GM19351 (cell line): ENCODE measurements at regions not wholly inside any gene's neighbourhood (a gene's known extent, or its start where the extent isn't known, plus 50 kb on each side); places are given as distances from the start of the nearest gene placed in this dataset.
"Not testable (repeated sequence)": the region's sequence is repeated elsewhere in the genome, so short reads cannot be mapped to it uniquely, and the experiment has no call there.

Experiments
- ATAC-seq: cut with Tn5 transposase; IDR thresholded peaks from one replicate; pipeline ENCODE4 v1.9.1; 2021; ENCODE audit warnings: mild to moderate bottlenecking, moderate library complexity; ENCODE audit not compliant: unreplicated experiment

DNA sequence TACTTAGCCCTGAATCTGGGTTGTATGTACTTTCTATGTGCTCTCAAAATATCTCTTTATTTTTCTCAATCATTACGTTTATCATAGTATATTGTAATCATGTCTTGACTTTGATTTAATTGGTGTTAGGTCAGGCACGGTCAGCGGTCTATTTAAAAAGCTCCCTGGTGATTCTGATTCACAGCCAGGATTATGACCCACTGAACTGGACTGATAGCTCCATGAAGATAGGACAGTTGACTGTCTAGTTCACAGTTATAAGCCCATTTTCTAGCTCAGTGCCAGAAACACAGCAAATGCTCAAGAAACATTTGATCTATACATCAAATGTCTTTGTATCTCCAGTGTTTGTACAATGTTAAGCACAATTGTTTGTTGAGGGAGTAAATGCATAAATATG lies 111.5 kb upstream of the CCN2 start:
- ATAC-seq: no peak

DNA sequence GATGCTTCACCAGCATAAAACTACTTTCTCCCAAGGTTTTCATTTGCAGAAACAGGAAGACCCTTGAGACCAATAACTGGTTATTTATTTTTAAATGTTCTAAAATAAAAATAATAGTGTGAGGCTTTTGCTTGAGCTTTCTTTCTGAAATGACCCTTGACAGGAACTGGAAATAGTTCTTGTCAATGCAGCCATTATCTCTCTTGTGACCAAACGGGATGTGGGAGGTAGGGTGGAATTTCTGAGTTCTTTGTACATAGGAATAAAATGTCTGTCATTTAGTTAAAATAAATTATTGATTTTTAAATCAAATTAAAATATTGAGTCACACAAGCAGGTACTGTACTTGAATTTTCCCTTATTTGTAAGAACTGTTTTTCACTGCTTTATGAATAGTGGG lies 110.2 kb upstream of the CCN2 start:
- no peak for ATAC-seq

GRCh38 chr6:132060591-132060990 lies 109.4 kb upstream of the CCN2 start:
- no peak for ATAC-seq

DNA sequence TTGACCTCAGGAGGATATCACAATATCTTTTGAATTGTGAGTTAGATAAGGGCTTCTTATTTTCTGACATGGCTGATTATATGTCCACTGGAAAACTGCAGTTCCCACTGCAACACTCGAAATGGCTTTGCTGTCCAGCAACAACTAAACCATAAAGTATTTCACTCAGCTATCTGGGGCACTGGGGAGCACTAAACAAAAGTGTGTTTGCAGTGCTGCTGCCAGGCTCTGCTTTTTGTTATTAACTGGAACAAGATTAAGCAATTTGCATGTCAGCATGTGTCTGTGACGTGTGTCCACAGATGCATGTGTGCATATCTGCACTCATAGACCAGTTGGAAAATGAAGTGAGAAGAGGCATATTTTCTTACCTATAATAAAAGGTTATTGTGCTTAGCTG lies 107.8 kb upstream of the CCN2 start:
- ATAC-seq: no peak

GRCh38 chr6:132054525-132054924 lies 103.4 kb upstream of the CCN2 start:
- ATAC-seq: no peak

DNA sequence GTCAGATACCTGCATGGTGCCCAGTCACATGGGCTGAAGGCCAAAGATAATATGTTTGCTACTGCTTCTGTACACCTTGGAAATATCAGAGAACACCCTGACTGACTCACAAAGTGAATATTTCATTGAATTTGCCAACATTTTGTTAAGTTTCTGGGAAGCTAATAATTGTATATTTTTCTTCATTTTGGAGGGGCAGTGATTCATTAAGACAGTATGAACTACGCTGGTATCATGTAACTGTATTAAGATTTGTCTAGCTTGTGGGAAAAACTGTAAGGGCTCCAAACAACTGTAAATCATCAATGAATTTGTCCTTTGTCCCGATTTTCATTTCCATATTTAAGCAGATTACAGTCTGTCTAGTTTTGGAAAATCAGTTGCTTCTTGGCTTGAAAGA lies 102.3 kb upstream of the CCN2 start:
- no peak for ATAC-seq

DNA sequence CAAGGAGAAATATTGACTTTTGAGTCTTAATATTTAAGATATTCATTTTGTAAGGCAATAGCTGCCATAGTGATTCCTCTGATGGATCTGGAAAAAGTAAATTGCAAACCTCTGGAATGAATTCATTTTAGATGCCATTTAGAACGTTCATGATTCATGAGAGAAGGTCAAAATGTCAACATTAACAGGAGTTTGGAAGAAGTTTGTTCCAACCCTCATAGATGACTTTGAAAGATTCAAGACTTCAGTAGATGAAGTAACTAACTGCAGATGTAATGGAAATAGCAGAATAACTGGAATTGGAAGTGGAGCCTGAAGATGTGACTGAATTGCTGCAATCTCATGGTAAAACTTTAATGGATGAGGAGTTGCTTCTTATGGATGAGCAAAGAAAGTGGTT lies 100.9 kb upstream of the CCN2 start:
- no peak for ATAC-seq

DNA sequence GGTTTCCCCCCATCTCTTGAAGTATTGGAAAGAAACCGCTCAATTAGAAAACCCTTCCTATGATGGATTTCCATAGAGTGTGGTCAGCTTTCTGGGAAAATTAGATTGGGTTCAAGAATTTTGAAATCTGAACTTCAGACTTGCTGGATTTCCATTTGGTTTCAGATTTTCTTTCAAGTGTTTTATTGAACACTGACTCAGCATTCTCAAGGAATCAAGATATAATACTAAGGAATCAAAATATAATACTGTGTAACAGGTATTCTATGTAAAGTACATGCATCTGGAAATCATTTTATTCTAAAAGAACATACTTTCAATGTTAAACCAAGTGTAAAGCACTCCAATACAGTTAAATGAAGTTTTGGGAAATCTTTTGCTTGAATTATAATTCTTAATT lies 94.7 kb upstream of the CCN2 start:
- ATAC-seq: no peak

GRCh38 chr6:132043148-132043547 lies 92.0 kb upstream of the CCN2 start:
- ATAC-seq: no peak

- ATAC-seq: no peak
Observed at GRCh38 chr6:132041706-132042105, 90.5 kb upstream of the CCN2 start.

DNA sequence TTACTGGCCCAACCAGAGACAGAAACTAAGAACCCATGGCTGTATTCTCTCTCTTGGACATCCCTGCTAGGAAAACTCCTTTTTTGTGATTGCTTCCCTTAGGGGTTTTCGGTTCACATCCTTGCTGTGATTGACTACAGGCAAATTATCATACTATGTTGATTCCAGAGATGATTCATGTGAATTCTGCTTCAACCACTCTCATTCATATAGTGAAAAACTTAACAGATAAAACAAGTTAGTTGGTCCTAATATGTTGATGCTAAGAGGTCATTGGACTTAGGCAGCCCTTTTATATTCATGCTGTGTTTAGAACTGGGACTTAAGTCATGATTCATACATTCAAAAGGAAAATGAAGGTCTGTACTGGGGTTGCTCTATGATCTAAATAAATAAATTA lies 76.9 kb upstream of the CCN2 start:
- no peak for ATAC-seq

GRCh38 chr6:132025468-132025867 lies 74.3 kb upstream of the CCN2 start:
- ATAC-seq: no peak

GRCh38 chr6:132023490-132023889 lies 72.3 kb upstream of the CCN2 start:
- ATAC-seq: no peak

- ATAC-seq: no peak
Observed at GRCh38 chr6:132021552-132022375, 70.6 kb upstream of the CCN2 start.

DNA sequence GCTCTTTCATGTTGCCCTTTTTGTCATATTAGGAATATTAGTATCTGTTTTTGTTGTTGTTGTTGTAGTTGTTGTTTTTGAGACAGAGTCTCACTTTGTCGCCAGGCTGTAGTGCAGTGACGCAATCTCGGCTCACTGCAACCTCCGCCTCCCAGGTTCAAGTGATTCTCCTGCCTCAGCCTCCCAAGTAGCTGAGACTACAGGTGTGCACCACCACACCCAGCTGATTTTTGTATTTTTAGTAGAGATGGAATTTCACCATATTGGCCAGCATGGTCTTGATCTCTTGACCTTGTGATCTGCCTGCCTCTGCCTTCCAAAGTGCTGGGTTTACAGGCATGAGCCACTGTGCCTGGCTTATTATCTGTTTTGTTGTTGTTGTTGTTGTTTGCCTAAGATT lies 69.7 kb upstream of the CCN2 start:
- ATAC-seq: not testable (repeated sequence)

DNA sequence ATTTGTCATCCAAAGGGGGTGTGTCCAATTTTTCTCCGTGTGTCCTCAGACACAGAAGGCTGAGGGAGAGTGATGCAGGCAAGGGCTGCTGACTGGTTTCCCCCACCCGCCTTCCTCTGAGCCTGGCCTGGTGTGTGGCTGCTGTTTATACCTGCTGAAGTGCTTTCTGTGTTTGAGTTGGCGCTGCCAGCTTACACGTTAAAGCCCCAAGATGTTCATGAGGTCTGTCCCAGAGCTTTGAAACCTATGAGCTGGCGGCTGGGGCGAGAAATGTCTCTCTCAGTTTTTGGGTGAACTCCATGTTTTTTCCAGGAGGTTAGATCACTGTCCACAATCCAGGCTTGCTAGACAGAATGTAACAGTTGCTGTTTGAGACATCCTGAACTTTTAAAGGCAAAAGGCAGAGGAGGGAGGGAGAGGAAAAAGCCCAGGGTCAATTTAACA lies 69.0 kb upstream of the CCN2 start:
- ATAC-seq: no peak

DNA sequence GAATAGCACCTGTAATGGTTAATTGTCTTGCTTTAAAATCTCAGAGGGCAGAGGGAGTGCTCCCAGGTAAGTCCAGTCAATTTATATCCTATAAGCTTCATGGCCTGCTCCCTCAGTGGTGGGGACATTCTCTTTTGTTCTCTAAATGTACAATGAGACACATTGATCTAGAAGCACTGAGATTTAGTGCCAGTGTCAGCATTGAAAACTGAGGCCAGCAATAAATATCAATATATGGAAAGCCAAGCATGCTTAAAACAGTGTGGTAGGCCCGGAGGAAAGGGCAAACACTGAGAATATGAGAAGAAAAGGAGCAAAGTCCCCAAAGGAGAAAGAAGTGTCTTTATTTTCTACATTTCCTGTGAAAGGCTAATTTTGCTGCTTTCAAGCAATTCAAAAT lies 68.4 kb upstream of the CCN2 start:
- no peak for ATAC-seq

DNA sequence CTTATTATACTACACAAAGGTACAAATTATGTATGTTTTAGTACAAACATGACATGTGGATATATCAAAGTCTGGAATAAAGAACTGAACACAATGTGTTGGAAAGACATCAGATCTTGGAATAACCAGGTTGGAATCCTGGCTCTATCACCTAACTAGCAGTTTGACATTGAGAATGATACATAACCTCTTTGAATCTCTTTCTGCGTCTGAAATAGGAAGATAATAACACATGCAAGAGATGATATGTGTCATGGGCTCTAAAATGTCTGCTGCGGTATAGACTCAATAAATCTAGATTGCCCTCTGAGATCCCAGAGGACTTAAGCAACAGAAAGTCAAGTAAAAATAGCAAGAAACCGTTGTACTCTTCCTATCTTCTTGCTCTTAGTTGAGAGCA lies 66.8 kb upstream of the CCN2 start:
- ATAC-seq: no peak

DNA sequence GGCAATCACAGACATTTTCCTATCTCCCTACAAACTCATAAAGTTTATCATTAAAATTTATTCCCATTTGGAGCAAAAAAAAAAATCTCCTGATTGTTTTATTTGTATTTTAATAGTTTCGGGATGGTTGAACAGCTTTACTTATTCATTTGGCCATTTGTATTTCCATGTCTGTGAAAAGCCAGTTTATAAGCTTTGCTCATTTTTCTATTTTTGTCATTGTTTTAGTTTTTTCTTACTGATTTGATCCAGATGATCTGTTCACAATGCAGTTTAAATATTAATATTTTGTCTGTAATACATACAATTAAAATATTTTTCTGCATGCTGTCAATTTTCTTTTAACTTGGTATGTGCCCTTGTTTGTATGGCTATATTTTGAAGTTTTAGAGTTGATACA lies 65.2 kb upstream of the CCN2 start:
- ATAC-seq: no peak

DNA sequence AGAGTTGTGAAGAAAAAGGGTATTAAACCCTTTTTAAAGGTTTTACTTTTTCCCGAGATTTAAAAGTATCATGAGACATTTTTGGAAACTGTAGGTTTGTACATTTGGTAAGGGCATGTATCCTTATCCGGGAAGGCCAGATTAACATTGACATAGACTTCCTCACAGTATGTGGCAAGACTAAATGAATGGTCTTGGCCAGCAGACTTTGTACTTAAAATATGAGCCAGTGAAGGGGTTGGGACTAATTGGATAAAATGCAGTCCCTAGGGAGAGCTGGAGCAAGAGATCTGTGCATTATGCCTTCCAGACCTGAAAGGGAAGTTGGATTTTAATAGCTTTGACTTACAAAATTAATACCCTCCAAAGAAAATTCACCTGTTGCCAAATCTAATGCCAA lies 60.4 kb upstream of the CCN2 start:
- no peak for ATAC-seq

- ATAC-seq: no peak
Observed at GRCh38 chr6:132009175-132009574, 58.0 kb upstream of the CCN2 start.

- no peak for ATAC-seq
Observed at GRCh38 chr6:132007474-132008190, 56.5 kb upstream of the CCN2 start.
